MCF 10A (cell line): ENCODE measurements at regions not wholly inside any gene's neighbourhood (a gene's known extent, or its start where the extent isn't known, plus 50 kb on each side); places are given as distances from the start of the nearest gene placed in this dataset.

Source experiments
- BruUV-seq: library from RNA; stranded (reverse); fragments of 400-500 nt; replicated peaks from 2 replicates; lab custom pipeline; 2021; lab: Mats Ljungman, UMichigan
- CTCF ChIA-PET: fragments of 300-600 bp; sonication (Branson Sonifier 250); formaldehyde crosslinking; extraction: SDS; loops from one replicate; lab custom pipeline; 2021; ENCODE audit warnings: antibody characterized with exemption, inconsistent platforms; lab: Yijun Ruan, JAX
- POLR2A ChIA-PET: fragments of 300-600, 350-650 bp; sonication (Branson Sonifier 250); formaldehyde crosslinking; extraction: SDS; loops from one replicate; lab custom pipeline; 2020; ENCODE audit warnings: antibody characterized with exemption, inconsistent platforms; lab: Yijun Ruan, JAX
- DNase-seq: peaks from one replicate; pipeline ENCODE4 v3.0.0-alpha.2; 2018; ENCODE audit not compliant: unreplicated experiment
- H3K27ac Mint-ChIP-seq: one replicate; pipeline ENCODE4 v1.8.0; 2022; ENCODE audit warnings: mild to moderate bottlenecking, low read depth, mixed read lengths; ENCODE audit not compliant: unreplicated experiment
- H3K27me3 Mint-ChIP-seq: one replicate; pipeline ENCODE4 v1.8.0; 2022; ENCODE audit warnings: mixed read lengths; ENCODE audit not compliant: insufficient read depth, unreplicated experiment
- H3K36me3 Mint-ChIP-seq: one replicate; pipeline ENCODE4 v1.8.0; 2022; ENCODE audit warnings: mild to moderate bottlenecking, moderate library complexity, mixed read lengths; ENCODE audit not compliant: insufficient read depth, unreplicated experiment
- H3K4me1 Mint-ChIP-seq: one replicate; pipeline ENCODE4 v1.8.0; 2022; ENCODE audit warnings: mixed read lengths; ENCODE audit not compliant: insufficient read depth, unreplicated experiment
- H3K4me3 Mint-ChIP-seq: one replicate; pipeline ENCODE4 v1.8.0; 2022; ENCODE audit warnings: mild to moderate bottlenecking, moderate library complexity, mixed read lengths; ENCODE audit not compliant: unreplicated experiment
- H3K9me3 Mint-ChIP-seq: one replicate; pipeline ENCODE4 v1.8.0; 2022; ENCODE audit warnings: mixed read lengths; ENCODE audit not compliant: unreplicated experiment
- intact Hi-C: fragments of 100-400 bp; cut with micrococcal nuclease; formaldehyde crosslinking; loops from 2 replicates; pipeline ENCODE4 v1.14.1; 2022
- TF ChIP-seq, protein P1 (sequence below): fragments of 200-600 bp; IDR thresholded peaks from one replicate; pipeline ENCODE4 v1.8.0; 2022; ENCODE audit warnings: antibody characterized with exemption, mild to moderate bottlenecking; ENCODE audit not compliant: unreplicated experiment

DNA sequence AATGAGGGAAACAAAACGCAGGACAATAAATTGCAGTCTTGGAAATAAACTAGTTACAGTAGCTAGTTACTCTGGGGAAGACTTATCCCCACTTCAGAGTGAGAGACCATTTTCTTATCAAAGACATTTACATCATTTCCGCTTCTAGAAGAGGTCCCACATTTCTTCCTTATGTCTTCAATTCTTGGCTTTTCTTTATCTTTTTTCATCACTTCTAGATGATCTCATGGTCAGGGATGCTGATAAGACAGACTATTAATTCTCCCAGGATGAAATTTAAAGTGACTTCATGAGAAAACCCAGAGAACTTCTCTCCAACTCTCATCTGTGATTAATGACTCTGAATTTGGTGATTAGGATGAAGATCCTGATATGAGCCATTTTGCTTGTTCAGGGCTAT is 229.1 kb downstream of the MTRR start:
- no peaks in the 10 kb centered on the region for H3K27me3 Mint-ChIP-seq
- ChIA-PET POLR2A (interaction anchor here (0.6 kb wide), 1 partner anchor 11 kb away, joined by 3 read pairs; no protein-coding TSS in a partner anchor), CTCF (interaction anchor here (0.7 kb wide), 1 partner anchor 1337 kb away, joined by 3 read pairs; no protein-coding TSS in a partner anchor)
- H3K9me3 Mint-ChIP-seq: no peaks in the 10 kb centered on the region
- no peaks in the 10 kb centered on the region for H3K36me3 Mint-ChIP-seq
- no peak overlapping the region for H3K27ac Mint-ChIP-seq
- DNase-seq: no peak
- BruUV-seq: no TSS peak
- no peak overlapping the region for H3K4me3 Mint-ChIP-seq
- TF ChIP-seq, protein P1, sequence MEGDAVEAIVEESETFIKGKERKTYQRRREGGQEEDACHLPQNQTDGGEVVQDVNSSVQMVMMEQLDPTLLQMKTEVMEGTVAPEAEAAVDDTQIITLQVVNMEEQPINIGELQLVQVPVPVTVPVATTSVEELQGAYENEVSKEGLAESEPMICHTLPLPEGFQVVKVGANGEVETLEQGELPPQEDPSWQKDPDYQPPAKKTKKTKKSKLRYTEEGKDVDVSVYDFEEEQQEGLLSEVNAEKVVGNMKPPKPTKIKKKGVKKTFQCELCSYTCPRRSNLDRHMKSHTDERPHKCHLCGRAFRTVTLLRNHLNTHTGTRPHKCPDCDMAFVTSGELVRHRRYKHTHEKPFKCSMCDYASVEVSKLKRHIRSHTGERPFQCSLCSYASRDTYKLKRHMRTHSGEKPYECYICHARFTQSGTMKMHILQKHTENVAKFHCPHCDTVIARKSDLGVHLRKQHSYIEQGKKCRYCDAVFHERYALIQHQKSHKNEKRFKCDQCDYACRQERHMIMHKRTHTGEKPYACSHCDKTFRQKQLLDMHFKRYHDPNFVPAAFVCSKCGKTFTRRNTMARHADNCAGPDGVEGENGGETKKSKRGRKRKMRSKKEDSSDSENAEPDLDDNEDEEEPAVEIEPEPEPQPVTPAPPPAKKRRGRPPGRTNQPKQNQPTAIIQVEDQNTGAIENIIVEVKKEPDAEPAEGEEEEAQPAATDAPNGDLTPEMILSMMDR: no peak
- intact Hi-C loops: no loop called here
- no peaks in the 10 kb centered on the region for H3K4me1 Mint-ChIP-seq

DNA sequence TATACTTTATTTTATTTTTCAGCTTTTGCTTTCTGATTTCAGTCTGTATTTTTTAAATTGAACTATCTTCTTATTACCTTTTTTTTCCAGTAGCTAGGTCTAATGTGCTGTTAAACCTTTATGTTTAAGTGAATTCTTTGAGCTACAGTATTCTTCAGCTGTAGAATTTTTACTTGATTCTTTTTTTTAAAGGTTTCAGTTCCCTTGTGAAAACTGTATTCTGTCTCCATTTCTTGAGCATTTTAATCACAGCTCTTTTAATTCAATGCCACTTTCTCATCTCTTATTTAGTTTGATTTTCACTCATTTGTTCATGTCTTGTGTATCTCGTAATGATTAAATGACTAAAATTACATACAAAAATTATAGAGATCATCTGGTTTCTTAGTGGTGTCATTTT is 233.8 kb downstream of the MTRR start:
- POLR2A ChIA-PET: interaction anchor here (0.9 kb wide), 1 partner anchor 15 kb away, joined by 3 read pairs; no protein-coding TSS in a partner anchor
- CTCF ChIA-PET: interaction anchor here (0.6 to 0.7 kb wide), 2 partner anchors 14 to 595 kb away, joined by 3 read pairs; no protein-coding TSS in a partner anchor
- no peaks in the 10 kb centered on the region for H3K36me3 Mint-ChIP-seq
- no peaks in the 10 kb centered on the region for H3K27me3 Mint-ChIP-seq
- BruUV-seq: no TSS peak
- TF ChIP-seq, protein P1: no peak
- no peak overlapping the region for H3K27ac Mint-ChIP-seq
- DNase-seq: no peak
- no peaks in the 10 kb centered on the region for H3K4me1 Mint-ChIP-seq
- intact Hi-C loops: no loop called here
- H3K4me3 Mint-ChIP-seq: no peak overlapping the region
- no peaks in the 10 kb centered on the region for H3K9me3 Mint-ChIP-seq

DNA sequence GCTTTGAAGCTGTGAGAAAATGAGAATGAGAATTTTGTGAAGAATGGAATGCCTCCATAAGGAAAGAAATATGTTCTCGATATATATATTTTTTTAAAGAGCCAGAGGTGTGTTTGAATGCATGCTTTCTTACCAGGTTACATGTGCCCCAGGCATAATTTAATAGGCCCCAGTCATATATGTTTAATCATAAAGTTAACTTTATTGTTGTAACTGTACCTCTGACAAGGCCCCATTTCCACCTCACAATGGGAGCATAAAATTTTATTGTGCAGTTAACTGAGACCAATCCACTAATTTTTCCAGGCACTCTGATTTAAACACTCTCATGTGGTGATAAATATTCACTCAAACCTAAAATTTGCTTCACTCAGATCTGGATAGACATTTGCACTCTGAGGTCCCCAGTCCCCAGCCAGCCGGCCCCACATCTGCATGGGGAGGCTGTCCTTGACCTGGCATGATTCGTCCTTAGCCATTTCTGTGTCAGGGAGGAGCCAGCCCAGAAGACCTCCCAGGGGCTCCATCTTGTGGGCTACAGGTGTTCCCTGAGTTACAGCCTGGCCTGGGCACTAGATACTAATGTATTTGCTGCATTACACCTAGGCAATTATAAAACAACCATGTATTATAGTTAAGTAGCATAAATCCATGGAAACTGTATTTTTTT is 245.8 kb downstream of the MTRR start:
- BruUV-seq: no TSS peak
- no peaks in the 10 kb centered on the region for H3K4me1 Mint-ChIP-seq
- no peak for DNase-seq
- no peaks in the 10 kb centered on the region for H3K9me3 Mint-ChIP-seq
- TF ChIP-seq, protein P1: no peak
- ChIA-PET CTCF (no interaction called here), POLR2A (no interaction called here)
- H3K27ac Mint-ChIP-seq: no peak overlapping the region
- H3K36me3 Mint-ChIP-seq: no peaks in the 10 kb centered on the region
- no peaks in the 10 kb centered on the region for H3K27me3 Mint-ChIP-seq
- intact Hi-C loops: no loop called here
- H3K4me3 Mint-ChIP-seq: no peak overlapping the region

DNA sequence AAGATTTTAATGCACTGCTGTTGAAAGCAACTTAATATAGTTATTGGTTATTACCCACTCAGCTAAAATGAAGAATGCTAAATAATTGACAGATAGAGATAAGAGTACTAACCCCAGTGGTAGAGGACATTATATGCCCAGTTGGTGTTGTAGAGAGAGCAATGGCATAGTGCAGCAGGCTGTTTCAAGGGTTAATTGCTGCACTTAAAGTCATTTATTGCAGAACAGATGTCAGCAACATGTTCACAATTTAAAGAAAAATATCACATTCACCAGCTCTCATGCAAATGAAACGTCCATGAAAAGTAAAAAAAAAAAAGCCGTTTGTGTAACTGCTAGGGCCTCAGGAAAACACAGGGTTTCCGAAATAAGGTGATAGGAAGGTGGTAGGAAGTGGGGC is 254.6 kb downstream of the MTRR start:
- intact Hi-C loops: no loop called here
- no TSS peak for BruUV-seq
- no peaks in the 10 kb centered on the region for H3K9me3 Mint-ChIP-seq
- no peaks in the 10 kb centered on the region for H3K4me1 Mint-ChIP-seq
- no peak overlapping the region for H3K27ac Mint-ChIP-seq
- no peaks in the 10 kb centered on the region for H3K36me3 Mint-ChIP-seq
- CTCF ChIA-PET: no interaction called here
- DNase-seq: no peak
- TF ChIP-seq, protein P1: no peak
- H3K4me3 Mint-ChIP-seq: no peak overlapping the region
- POLR2A ChIA-PET: no interaction called here
- H3K27me3 Mint-ChIP-seq: no peaks in the 10 kb centered on the region
